CD4-positive, alpha-beta T cell (primary cell): ENCODE measurements at regions not wholly inside any gene's neighbourhood (a gene's known extent, or its start where the extent isn't known, plus 50 kb on each side); places are given as distances from the start of the nearest gene placed in this dataset.

Experiments used
- ATAC-seq: fragments of 200-7000 bp; cut with Tn5 transposase; one replicate; pipeline ENCODE4 v1.10.0; 2022; ENCODE audit warnings: mild to moderate bottlenecking; ENCODE audit not compliant: poor library complexity
- CTCF ChIA-PET: fragments of 350-600 bp; sonication (Branson Sonifier 250); formaldehyde crosslinking; loops from one replicate; lab custom pipeline; 2021; ENCODE audit warnings: antibody characterized with exemption, inconsistent platforms; lab: Charles Lee
- POLR2A ChIA-PET: fragments of 350-600 bp; sonication (Branson Sonifier 250); formaldehyde crosslinking; loops from one replicate; lab custom pipeline; 2021; ENCODE audit warnings: antibody characterized with exemption, inconsistent platforms; lab: Charles Lee
- DNase-seq, 14 experiments: peaks; one replicate each; pipeline ENCODE4 v3.0.0-alpha.2; 2013 to 2020; ENCODE audit warnings: mixed read lengths in 2 of 14
- H3K27ac ChIP-seq, 2 donors: one replicate each; pipeline versions ENCODE4 v1.5.1 to v1.7.0; 2013; ENCODE audit warnings: low read length in 2 of 2, low read depth in 1 of 2, mild to moderate bottlenecking in 1 of 2
- H3K27me3 ChIP-seq, 2 experiments: 1 replicate in 1 of 2; 2 replicates in 1 of 2; pipeline versions ENCODE4 v1.6.1 to v1.7.0; 2013; ENCODE audit warnings: low read length in 2 of 2, control low read depth in 1 of 2, mild to moderate bottlenecking in 1 of 2, moderate library complexity in 1 of 2; ENCODE audit not compliant: insufficient read depth in 2 of 2, control insufficient read depth in 1 of 2
- H3K36me3 ChIP-seq: one replicate; pipeline ENCODE4 v1.6.1; 2013; ENCODE audit warnings: low read length, control low read depth; ENCODE audit not compliant: insufficient read depth
- H3K4me1 ChIP-seq: one replicate; pipeline ENCODE4 v1.6.1; 2013; ENCODE audit warnings: low read length, control low read depth; ENCODE audit not compliant: insufficient read depth
- H3K4me3 ChIP-seq: one replicate; pipeline ENCODE4 v1.5.1; 2013; ENCODE audit warnings: mild to moderate bottlenecking, low read length, moderate library complexity
- H3K9me3 ChIP-seq, 2 experiments: 1 replicate in 1 of 2; 2 replicates in 1 of 2; pipeline versions ENCODE4 v1.6.1 to v1.7.0; 2013; ENCODE audit warnings: low read length in 2 of 2, mild to moderate bottlenecking in 2 of 2, control low read depth in 1 of 2, moderate library complexity in 1 of 2; ENCODE audit not compliant: control insufficient read depth in 1 of 2, insufficient read depth in 1 of 2
- H3K27ac Mint-ChIP-seq: one replicate; pipeline ENCODE4 v1.8.0; 2020; ENCODE audit warnings: mixed read lengths
- H3K27me3 Mint-ChIP-seq: one replicate; pipeline ENCODE4 v1.8.0; 2021; ENCODE audit warnings: mixed read lengths
- H3K36me3 Mint-ChIP-seq: one replicate; pipeline ENCODE4 v1.8.0; 2021; ENCODE audit warnings: low read depth, mixed read lengths
- H3K4me1 Mint-ChIP-seq: one replicate; pipeline ENCODE4 v1.8.0; 2021; ENCODE audit warnings: low read depth, mixed read lengths
- H3K4me3 Mint-ChIP-seq: one replicate; pipeline ENCODE4 v1.8.0; 2020; ENCODE audit warnings: mild to moderate bottlenecking, mixed read lengths
- H3K9me3 Mint-ChIP-seq: one replicate; pipeline ENCODE4 v1.8.0; 2020; ENCODE audit warnings: mixed read lengths
- CTCF ChIP-seq: fragments of 200-600 bp; IDR thresholded peaks from one replicate; pipeline ENCODE4 v1.8.0; 2022; ENCODE audit warnings: antibody characterized with exemption, mild to moderate bottlenecking
- intact Hi-C, 2 experiments: fragments of 100-400 bp; cut with DNase I in 1 of 2; cut with micrococcal nuclease in 1 of 2; formaldehyde crosslinking; loops; one replicate each; pipeline versions ENCODE4 v1.15.1 to v1.9.0; 2023 to 2025; cut with DNase I, micrococcal nuclease

DNA sequence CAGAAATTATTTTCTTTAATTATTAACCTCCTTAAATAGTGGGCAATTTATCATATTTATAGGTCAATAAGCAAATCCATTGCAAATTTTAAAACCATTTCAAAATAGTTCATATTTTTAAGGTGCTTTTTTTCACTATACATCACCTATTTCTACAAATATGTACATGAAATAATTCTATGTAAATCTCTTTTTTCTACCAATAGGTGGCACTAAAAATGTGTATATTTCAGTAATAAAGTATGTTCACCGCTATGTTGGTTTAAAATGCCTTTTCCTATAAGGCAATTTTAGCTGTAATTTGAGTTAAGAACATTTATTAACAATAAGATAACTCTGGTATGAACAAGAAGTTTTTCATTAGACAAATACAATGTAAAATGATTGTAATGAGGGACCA lies 672.2 kb downstream of the KCTD8 start:
- no peaks in the 10 kb centered on the region for H3K27me3 ChIP-seq
- H3K4me1 Mint-ChIP-seq: no peaks in the 10 kb centered on the region

GRCh38 chr4:43778187-43778915 lies 670.3 kb downstream of the KCTD8 start:
- ChIA-PET POLR2A (no interaction called here), CTCF (no interaction called here)
- Histone ChIP-seq H3K4me1 (no peaks in the 10 kb centered on the region), H3K27me3 (no peaks in the 10 kb centered on the region), H3K9me3 (no peaks in the 10 kb centered on the region), H3K27ac (no peak overlapping the region), H3K4me3 (no peak overlapping the region), H3K36me3 (no peaks in the 10 kb centered on the region)
- no peaks in the 10 kb centered on the region for H3K27me3 Mint-ChIP-seq
- DNase-seq: no peak
- H3K27ac Mint-ChIP-seq: no peak overlapping the region
- no peaks in the 10 kb centered on the region for H3K36me3 Mint-ChIP-seq
- H3K4me3 Mint-ChIP-seq: no peak overlapping the region
- no peaks in the 10 kb centered on the region for H3K4me1 Mint-ChIP-seq
- H3K9me3 Mint-ChIP-seq: peaks cover 4% of the 10 kb centered on the region
- intact Hi-C loops: no loop called here
- no peak for ATAC-seq
- no peak for TF ChIP-seq CTCF

More for the DNA sequence above, 672.2 kb downstream of the KCTD8 start:
- Histone ChIP-seq H3K4me1 (no peaks in the 10 kb centered on the region), H3K36me3 (no peaks in the 10 kb centered on the region), H3K9me3 (peaks cover 0 to 4% of the 10 kb centered on the region in 2 experiments), H3K27ac (no peak overlapping the region), H3K4me3 (no peak overlapping the region)
- intact Hi-C loops: no loop called here
- ChIA-PET POLR2A (no interaction called here), CTCF (no interaction called here)
- no peaks in the 10 kb centered on the region for H3K27me3 Mint-ChIP-seq
- DNase-seq (no peak), ATAC-seq (no peak)
- no peak for TF ChIP-seq CTCF
- no peak overlapping the region for H3K4me3 Mint-ChIP-seq
- H3K36me3 Mint-ChIP-seq: no peaks in the 10 kb centered on the region
- H3K27ac Mint-ChIP-seq: no peak overlapping the region
- peaks cover 4% of the 10 kb centered on the region for H3K9me3 Mint-ChIP-seq

DNA sequence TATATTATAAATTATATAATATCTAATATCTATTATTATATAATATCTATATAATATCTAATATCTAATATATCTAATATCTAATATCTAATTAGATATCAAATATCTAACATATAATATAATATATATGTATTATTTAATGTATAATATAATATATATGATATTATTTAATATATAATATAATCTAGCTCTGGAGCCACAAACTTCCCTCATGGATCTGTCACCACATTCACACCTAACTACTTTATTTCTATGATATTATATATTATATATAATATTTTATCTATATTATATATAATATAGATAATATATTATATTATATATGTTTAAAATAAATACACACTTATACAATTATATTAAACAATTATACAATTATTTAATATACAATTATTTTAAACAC lies 667.5 kb downstream of the KCTD8 start:
- no peaks in the 10 kb centered on the region for H3K36me3 ChIP-seq
- H3K4me1 Mint-ChIP-seq: no peaks in the 10 kb centered on the region
- no peaks in the 10 kb centered on the region for H3K36me3 Mint-ChIP-seq
- ATAC-seq: no peak
- intact Hi-C loops: no loop called here
- no peaks in the 10 kb centered on the region for H3K9me3 ChIP-seq
- no peaks in the 10 kb centered on the region for H3K27me3 Mint-ChIP-seq
- no peaks in the 10 kb centered on the region for H3K4me1 ChIP-seq
- H3K9me3 Mint-ChIP-seq: peaks cover 2% of the 10 kb centered on the region
- no peak for TF ChIP-seq CTCF
- no peak overlapping the region for H3K4me3 Mint-ChIP-seq
- H3K4me3 ChIP-seq: no peak overlapping the region
- no peak overlapping the region for H3K27ac Mint-ChIP-seq
- no peak for DNase-seq
- no peaks in the 10 kb centered on the region for H3K27me3 ChIP-seq
- ChIA-PET CTCF (no interaction called here), POLR2A (no interaction called here)
- H3K27ac ChIP-seq: no peak overlapping the region
